ENCODE measurements at regions not wholly inside any gene's neighbourhood (a gene's known extent, or its start where the extent isn't known, plus 50 kb on each side); places are given as distances from the start of the nearest gene placed in this dataset.

DNA sequence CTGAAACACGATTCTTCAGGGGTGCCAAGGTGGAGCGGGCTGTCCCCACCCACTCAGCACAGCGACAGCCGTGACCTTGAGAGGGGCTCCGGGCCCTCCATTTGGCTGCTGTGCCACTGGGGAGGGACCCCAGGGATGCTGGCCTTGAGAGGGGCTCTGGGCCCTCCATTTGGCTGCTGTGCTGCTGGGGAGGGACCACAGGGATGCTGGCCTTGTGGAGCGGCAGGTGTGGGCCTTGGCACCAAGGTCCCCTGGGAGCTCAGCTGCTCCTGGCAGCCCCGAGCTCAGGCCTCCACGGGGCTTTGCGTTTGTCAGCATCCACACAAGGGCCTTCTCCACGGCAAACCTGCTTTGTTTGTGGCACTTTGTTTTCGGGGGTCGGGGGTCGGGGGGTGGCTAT, 137.6 kb upstream of the LPCAT1 start (continued):
- TF ChIP-seq, protein P1, sequence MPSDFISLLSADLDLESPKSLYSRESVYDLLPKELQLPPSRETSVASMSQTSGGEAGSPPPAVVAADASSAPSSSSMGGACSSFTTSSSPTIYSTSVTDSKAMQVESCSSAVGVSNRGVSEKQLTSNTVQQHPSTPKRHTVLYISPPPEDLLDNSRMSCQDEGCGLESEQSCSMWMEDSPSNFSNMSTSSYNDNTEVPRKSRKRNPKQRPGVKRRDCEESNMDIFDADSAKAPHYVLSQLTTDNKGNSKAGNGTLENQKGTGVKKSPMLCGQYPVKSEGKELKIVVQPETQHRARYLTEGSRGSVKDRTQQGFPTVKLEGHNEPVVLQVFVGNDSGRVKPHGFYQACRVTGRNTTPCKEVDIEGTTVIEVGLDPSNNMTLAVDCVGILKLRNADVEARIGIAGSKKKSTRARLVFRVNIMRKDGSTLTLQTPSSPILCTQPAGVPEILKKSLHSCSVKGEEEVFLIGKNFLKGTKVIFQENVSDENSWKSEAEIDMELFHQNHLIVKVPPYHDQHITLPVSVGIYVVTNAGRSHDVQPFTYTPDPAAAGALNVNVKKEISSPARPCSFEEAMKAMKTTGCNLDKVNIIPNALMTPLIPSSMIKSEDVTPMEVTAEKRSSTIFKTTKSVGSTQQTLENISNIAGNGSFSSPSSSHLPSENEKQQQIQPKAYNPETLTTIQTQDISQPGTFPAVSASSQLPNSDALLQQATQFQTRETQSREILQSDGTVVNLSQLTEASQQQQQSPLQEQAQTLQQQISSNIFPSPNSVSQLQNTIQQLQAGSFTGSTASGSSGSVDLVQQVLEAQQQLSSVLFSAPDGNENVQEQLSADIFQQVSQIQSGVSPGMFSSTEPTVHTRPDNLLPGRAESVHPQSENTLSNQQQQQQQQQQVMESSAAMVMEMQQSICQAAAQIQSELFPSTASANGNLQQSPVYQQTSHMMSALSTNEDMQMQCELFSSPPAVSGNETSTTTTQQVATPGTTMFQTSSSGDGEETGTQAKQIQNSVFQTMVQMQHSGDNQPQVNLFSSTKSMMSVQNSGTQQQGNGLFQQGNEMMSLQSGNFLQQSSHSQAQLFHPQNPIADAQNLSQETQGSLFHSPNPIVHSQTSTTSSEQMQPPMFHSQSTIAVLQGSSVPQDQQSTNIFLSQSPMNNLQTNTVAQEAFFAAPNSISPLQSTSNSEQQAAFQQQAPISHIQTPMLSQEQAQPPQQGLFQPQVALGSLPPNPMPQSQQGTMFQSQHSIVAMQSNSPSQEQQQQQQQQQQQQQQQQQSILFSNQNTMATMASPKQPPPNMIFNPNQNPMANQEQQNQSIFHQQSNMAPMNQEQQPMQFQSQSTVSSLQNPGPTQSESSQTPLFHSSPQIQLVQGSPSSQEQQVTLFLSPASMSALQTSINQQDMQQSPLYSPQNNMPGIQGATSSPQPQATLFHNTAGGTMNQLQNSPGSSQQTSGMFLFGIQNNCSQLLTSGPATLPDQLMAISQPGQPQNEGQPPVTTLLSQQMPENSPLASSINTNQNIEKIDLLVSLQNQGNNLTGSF (CRISPR knock-in tag; IDR thresholded peaks at IDR 0.05) = no peak

DNA sequence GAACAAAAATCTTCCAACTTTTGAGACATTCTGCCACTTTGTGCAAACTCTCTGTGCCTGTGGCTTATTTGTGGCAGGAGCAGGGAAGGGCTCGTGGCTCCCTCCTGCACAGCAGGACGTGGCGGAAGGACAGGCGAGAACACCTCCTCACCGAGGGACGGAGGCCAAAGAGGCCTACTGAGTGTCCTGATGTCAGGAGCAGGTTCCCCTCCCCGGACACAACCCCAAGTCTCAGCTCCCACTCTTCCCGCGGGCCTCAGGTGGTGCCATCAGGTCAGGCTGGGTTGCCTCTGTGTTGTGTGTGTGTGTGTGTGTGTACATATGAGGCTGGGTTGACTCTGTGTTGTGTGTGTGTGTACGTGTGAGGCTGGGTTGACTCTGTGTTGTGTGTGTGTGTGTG, 136.8 kb upstream of the LPCAT1 start:
- intact Hi-C loops (cut with micrococcal nuclease; ENCODE audit: unreplicated experiment) = no loop called here
- WGBS (ENCODE audit: low lambda C conversion rate) = 0% methylated on average over 1 of the region's 10 CpGs

More for the DNA sequence above, 136.8 kb upstream of the LPCAT1 start:
- Histone ChIP-seq H3K4me2 (ENCODE audit: low read depth, low read length) (no peak overlapping the region), H3K27me3 (ENCODE audit: control insufficient read depth in 1 of 2, insufficient read depth in 2 of 2, low read length in 2 of 2) (peaks cover 18 to 87% of the 10 kb centered on the region in 2 experiments), H3K36me3 (replicated peaks in 1 of 2; ENCODE audit: control insufficient read depth in 1 of 2, insufficient read depth in 2 of 2, low read length in 2 of 2) (no peaks in the 10 kb centered on the region), H3K9me3 (ENCODE audit: low read length) (no peaks in the 10 kb centered on the region), H4K20me1 (ENCODE audit: insufficient read depth, low read length) (no peaks in the 10 kb centered on the region), H3K4me3 (replicated peaks in 1 of 3; ENCODE audit: insufficient read depth in 1 of 3, low read depth in 2 of 3, low read length in 3 of 3) (no peak overlapping the region), H3K9ac (ENCODE audit: insufficient read depth, low read depth, low read length) (no peak overlapping the region), H3K79me2 (ENCODE audit: insufficient read depth, low read length) (no peaks in the 10 kb centered on the region), H2AFZ (ENCODE audit: low read length) (no peak overlapping the region), H3K27ac (ENCODE audit: extremely low read length, insufficient read depth, low read length) (no peak overlapping the region), H3K4me1 (ENCODE audit: insufficient read depth, low read length) (peaks cover 11% of the 10 kb centered on the region; the same call in 1 of the 2 replicates)
- in situ Hi-C loops (cut with HindIII; ENCODE audit: extremely low pct_ligation_motif_present, low pct_unique_long_range_greater_than_20kb) = no loop called here
- FAIRE-seq (no peak), ATAC-seq (no peak), DNase-seq (ENCODE audit: low spot score) (no peak)
- ChIA-PET CTCF (ENCODE audit: low intra/inter-chr PET ratio, low total read pairs) (no interaction called here), POLR2A (no interaction called here)
- TF ChIP-seq ZNF383 (CRISPR knock-in tag; IDR thresholded peaks at IDR 0.05; ENCODE audit: borderline replicate concordance) (no peak), ZNF431 (CRISPR knock-in tag; IDR thresholded peaks at IDR 0.05; ENCODE audit: borderline replicate concordance, low read depth) (no peak), RBFOX2 (IDR thresholded peaks at IDR 0.05; ENCODE audit: low read depth, low read length) (no peak), ZNF564 (CRISPR knock-in tag; IDR thresholded peaks at IDR 0.05) (no peak), ZNF235 (CRISPR knock-in tag; IDR thresholded peaks at IDR 0.05; ENCODE audit: borderline replicate concordance) (no peak), RCOR2 (CRISPR knock-in tag; IDR thresholded peaks at IDR 0.05) (no peak), ZNF354B (CRISPR knock-in tag; IDR thresholded peaks at IDR 0.05) (no peak), HNRNPLL (IDR thresholded peaks at IDR 0.05; ENCODE audit: low read depth, low read length, poor library complexity, severe bottlenecking) (no peak), JDP2 (CRISPR knock-in tag; IDR thresholded peaks at IDR 0.05; ENCODE audit: borderline replicate concordance) (no peak), ZSCAN9 (CRISPR knock-in tag; IDR thresholded peaks at IDR 0.05; ENCODE audit: borderline replicate concordance) (no peak), BRCA1 (CRISPR knock-in tag; IDR thresholded peaks at IDR 0.05) (no peak), ZNF547 (CRISPR knock-in tag; IDR thresholded peaks at IDR 0.05) (no peak), ZNF350 (CRISPR knock-in tag; IDR thresholded peaks at IDR 0.05; ENCODE audit: borderline replicate concordance, low read depth) (no peak)
- TF ChIP-seq, protein P2, sequence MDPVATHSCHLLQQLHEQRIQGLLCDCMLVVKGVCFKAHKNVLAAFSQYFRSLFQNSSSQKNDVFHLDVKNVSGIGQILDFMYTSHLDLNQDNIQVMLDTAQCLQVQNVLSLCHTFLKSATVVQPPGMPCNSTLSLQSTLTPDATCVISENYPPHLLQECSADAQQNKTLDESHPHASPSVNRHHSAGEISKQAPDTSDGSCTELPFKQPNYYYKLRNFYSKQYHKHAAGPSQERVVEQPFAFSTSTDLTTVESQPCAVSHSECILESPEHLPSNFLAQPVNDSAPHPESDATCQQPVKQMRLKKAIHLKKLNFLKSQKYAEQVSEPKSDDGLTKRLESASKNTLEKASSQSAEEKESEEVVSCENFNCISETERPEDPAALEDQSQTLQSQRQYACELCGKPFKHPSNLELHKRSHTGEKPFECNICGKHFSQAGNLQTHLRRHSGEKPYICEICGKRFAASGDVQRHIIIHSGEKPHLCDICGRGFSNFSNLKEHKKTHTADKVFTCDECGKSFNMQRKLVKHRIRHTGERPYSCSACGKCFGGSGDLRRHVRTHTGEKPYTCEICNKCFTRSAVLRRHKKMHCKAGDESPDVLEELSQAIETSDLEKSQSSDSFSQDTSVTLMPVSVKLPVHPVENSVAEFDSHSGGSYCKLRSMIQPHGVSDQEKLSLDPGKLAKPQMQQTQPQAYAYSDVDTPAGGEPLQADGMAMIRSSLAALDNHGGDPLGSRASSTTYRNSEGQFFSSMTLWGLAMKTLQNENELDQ (CRISPR knock-in tag; IDR thresholded peaks at IDR 0.05; ENCODE audit: borderline replicate concordance) = no peak
- no TSS peak for BruUV-seq (replicated peaks)

Measured in HepG2 (cell line).